WERI-Rb-1 (cell line): ENCODE measurements at regions not wholly inside any gene's neighbourhood (a gene's known extent, or its start where the extent isn't known, plus 50 kb on each side); places are given as distances from the start of the nearest gene placed in this dataset.

Experiments used
- DNase-seq: peaks from one replicate; pipeline ENCODE4 v3.0.0-alpha.2; 2020
- H3K27ac ChIP-seq: fragments of 250-450 bp; sonication (Bioruptor Pico); 2 replicates; pipeline ENCODE4 v1.5.1; 2020; ENCODE audit warnings: mild to moderate bottlenecking, moderate library complexity
- H3K27me3 ChIP-seq: fragments of 250-450 bp; sonication (Bioruptor Pico); 2 replicates; pipeline ENCODE4 v1.5.1; 2021; ENCODE audit warnings: mild to moderate bottlenecking, low read depth, moderate library complexity; ENCODE audit not compliant: insufficient read depth, severe bottlenecking
- H3K36me3 ChIP-seq: fragments of 250-450 bp; sonication (Bioruptor Pico); 2 replicates; pipeline ENCODE4 v1.5.1; 2020; ENCODE audit warnings: mild to moderate bottlenecking, moderate library complexity
- H3K4me3 ChIP-seq: 2 replicates; pipeline ENCODE4 v1.5.1; 2011; ENCODE audit warnings: low read depth, mild to moderate bottlenecking, control low read depth, low read length
- H3K9me3 ChIP-seq: fragments of 250-450 bp; sonication (Bioruptor Pico); 2 replicates; pipeline ENCODE4 v1.5.1; 2021; ENCODE audit warnings: mild to moderate bottlenecking, moderate library complexity; ENCODE audit not compliant: severe bottlenecking
- TF ChIP-seq, protein P1 (sequence below): IDR thresholded peaks from 2 replicates; pipeline ENCODE4 v1.5.1; 2011; ENCODE audit warnings: low read depth, mild to moderate bottlenecking, control low read depth, inconsistent platforms, low read length

- TF ChIP-seq, protein P1, sequence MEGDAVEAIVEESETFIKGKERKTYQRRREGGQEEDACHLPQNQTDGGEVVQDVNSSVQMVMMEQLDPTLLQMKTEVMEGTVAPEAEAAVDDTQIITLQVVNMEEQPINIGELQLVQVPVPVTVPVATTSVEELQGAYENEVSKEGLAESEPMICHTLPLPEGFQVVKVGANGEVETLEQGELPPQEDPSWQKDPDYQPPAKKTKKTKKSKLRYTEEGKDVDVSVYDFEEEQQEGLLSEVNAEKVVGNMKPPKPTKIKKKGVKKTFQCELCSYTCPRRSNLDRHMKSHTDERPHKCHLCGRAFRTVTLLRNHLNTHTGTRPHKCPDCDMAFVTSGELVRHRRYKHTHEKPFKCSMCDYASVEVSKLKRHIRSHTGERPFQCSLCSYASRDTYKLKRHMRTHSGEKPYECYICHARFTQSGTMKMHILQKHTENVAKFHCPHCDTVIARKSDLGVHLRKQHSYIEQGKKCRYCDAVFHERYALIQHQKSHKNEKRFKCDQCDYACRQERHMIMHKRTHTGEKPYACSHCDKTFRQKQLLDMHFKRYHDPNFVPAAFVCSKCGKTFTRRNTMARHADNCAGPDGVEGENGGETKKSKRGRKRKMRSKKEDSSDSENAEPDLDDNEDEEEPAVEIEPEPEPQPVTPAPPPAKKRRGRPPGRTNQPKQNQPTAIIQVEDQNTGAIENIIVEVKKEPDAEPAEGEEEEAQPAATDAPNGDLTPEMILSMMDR, result no peak
- no peak overlapping the region for H3K4me3 ChIP-seq
- H3K9me3 ChIP-seq, result no peaks in the 10 kb centered on the region
- DNase-seq, result no peak
- H3K27me3 ChIP-seq, result no peaks in the 10 kb centered on the region
- no peaks in the 10 kb centered on the region for H3K36me3 ChIP-seq
- no peak overlapping the region for H3K27ac ChIP-seq
Observed at GRCh38 chr13:29926098-29926476, 75.7 kb upstream of the UBL3 start.

- Histone ChIP-seq H3K27ac (no peak overlapping the region), H3K4me3 (no peak overlapping the region), H3K36me3 (no peaks in the 10 kb centered on the region), H3K27me3 (no peaks in the 10 kb centered on the region), H3K9me3 (no peaks in the 10 kb centered on the region)
- TF ChIP-seq, protein P1, result no peak
- DNase-seq, result no peak
Observed at GRCh38 chr13:29925457-29926097, 75.2 kb upstream of the UBL3 start.

DNA sequence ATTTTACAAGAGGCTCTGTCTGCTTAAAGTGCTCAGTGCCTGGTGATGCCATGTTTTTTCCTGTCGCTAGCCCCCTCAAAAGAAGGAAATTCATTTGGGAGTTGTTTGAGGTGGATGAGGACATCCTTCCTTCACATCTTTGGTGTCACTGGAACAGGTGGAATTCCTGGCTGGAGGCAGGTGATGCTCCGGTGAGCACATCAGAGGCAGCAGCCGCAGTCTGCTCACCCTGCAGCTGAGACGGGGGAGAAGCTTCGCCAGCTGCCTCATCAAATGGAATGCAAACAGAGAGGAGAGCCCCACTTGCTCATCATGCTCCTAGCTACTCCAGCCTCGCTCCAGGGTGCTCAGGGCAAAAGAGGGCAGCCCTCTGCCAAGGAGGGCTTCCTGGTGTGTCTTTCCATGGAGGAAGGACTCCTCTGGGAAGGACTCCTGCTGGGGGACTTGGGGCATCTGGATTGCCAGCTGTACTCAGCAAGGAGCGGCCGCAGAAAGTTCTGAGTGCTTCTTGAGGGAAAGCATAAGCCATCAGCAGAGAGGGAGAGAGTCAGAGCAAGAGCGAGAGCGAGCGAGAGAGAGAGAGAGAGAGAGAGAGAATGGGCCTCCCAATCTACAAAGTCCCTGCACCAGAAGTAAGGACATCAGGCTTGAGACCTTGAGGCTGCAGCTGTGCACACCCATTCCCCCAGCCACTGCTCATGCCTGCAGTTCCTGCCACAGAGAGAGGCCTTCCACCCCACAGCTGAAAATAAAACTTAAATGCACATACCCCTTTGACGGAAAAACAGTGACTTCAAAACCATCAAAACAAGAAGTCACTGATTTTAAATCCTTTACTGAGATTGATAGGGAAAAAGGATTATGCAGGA lies 74.3 kb upstream of the UBL3 start:
- Histone ChIP-seq H3K9me3 (no peaks in the 10 kb centered on the region), H3K36me3 (no peaks in the 10 kb centered on the region), H3K27ac (no peak overlapping the region), H3K4me3 (no peak overlapping the region), H3K27me3 (no peaks in the 10 kb centered on the region)
- TF ChIP-seq, protein P1, result no peak
- no peak for DNase-seq

GRCh38 chr13:29923554-29924481 lies 73.4 kb upstream of the UBL3 start:
- peak; percentile 7 for DNase-seq
- Histone ChIP-seq H3K36me3 (no peaks in the 10 kb centered on the region), H3K27me3 (no peaks in the 10 kb centered on the region), H3K4me3 (no peak overlapping the region), H3K27ac (no peak overlapping the region), H3K9me3 (no peaks in the 10 kb centered on the region)
- TF ChIP-seq, protein P1, result peak; percentile 55

- Histone ChIP-seq H3K4me3 (no peak overlapping the region), H3K36me3 (no peaks in the 10 kb centered on the region), H3K27ac (no peak overlapping the region), H3K9me3 (no peaks in the 10 kb centered on the region), H3K27me3 (no peaks in the 10 kb centered on the region)
- DNase-seq, result no peak
- TF ChIP-seq, protein P1, result no peak
Observed at GRCh38 chr13:29922896-29923295, 72.5 kb upstream of the UBL3 start.
